H9 (cell line): ENCODE measurements at regions not wholly inside any gene's neighbourhood (a gene's known extent, or its start where the extent isn't known, plus 50 kb on each side); places are given as distances from the start of the nearest gene placed in this dataset.

Experiments
- DNase-seq: peaks from one replicate; pipeline ENCODE4 v3.0.0-alpha.2; 2017
- H2AFZ ChIP-seq: one replicate; pipeline ENCODE4 v1.6.1; 2013; ENCODE audit warnings: mild to moderate bottlenecking, low read length, control low read depth, moderate library complexity
- H2AK5ac ChIP-seq: 2 replicates; pipeline ENCODE4 v1.6.1; 2013; ENCODE audit warnings: low read length, control low read depth, mixed read lengths; ENCODE audit not compliant: insufficient read length
- H2BK120ac ChIP-seq: one replicate; pipeline ENCODE4 v1.6.1; 2013; ENCODE audit warnings: low read depth, mild to moderate bottlenecking, low read length, control low read depth, inconsistent platforms; ENCODE audit not compliant: poor library complexity, severe bottlenecking
- H2BK12ac ChIP-seq: 2 replicates; pipeline ENCODE4 v1.6.1; 2013; ENCODE audit warnings: low read length, control low read depth, mixed read lengths, low read depth; ENCODE audit not compliant: insufficient read length
- H2BK15ac ChIP-seq: 2 replicates; pipeline ENCODE4 v1.6.1; 2013; ENCODE audit warnings: low read depth, low read length, control low read depth
- H2BK20ac ChIP-seq: one replicate; pipeline ENCODE4 v1.6.1; 2013; ENCODE audit warnings: low read depth, mild to moderate bottlenecking, low read length, control low read depth, inconsistent platforms; ENCODE audit not compliant: poor library complexity, severe bottlenecking
- H2BK5ac ChIP-seq: 2 replicates; pipeline ENCODE4 v1.6.1; 2013; ENCODE audit warnings: low read length, control low read depth, mixed read lengths; ENCODE audit not compliant: insufficient read length
- H3K14ac ChIP-seq: 2 replicates; pipeline ENCODE4 v1.6.1; 2013; ENCODE audit warnings: low read length, control low read depth; ENCODE audit not compliant: insufficient read depth
- H3K18ac ChIP-seq: 2 replicates; pipeline ENCODE4 v1.6.1; 2013; ENCODE audit warnings: low read depth, mild to moderate bottlenecking, mixed read lengths, low read length, control low read depth; ENCODE audit not compliant: insufficient read length
- H3K23ac ChIP-seq: 2 replicates; pipeline ENCODE4 v1.6.1; 2013; ENCODE audit warnings: low read length, control low read depth, mixed read lengths, low read depth; ENCODE audit not compliant: insufficient read length
- H3K23me2 ChIP-seq: 2 replicates; pipeline ENCODE4 v1.6.1; 2013; ENCODE audit warnings: low read depth, mild to moderate bottlenecking, mixed read lengths, low read length, control low read depth; ENCODE audit not compliant: insufficient read length, poor library complexity, severe bottlenecking
- H3K27ac ChIP-seq: 2 replicates; pipeline ENCODE4 v1.5.1; 2013; ENCODE audit warnings: low read length, control low read depth, mixed read lengths, low read depth; ENCODE audit not compliant: insufficient read length
- H3K27me3 ChIP-seq: 2 replicates; pipeline ENCODE4 v1.6.1; 2013; ENCODE audit warnings: low read length, control low read depth, inconsistent platforms; ENCODE audit not compliant: insufficient read depth
- H3K4ac ChIP-seq: 2 replicates; pipeline ENCODE4 v1.6.1; 2013; ENCODE audit warnings: low read depth, mild to moderate bottlenecking, control low read depth, inconsistent platforms, low read length, moderate library complexity
- H3K4me1 ChIP-seq: 2 replicates; pipeline ENCODE4 v1.6.1; 2013; ENCODE audit warnings: low read length, control low read depth, inconsistent platforms; ENCODE audit not compliant: insufficient read depth
- H3K4me2 ChIP-seq: 2 replicates; pipeline ENCODE4 v1.6.1; 2013; ENCODE audit warnings: low read length, control low read depth, mixed read lengths; ENCODE audit not compliant: insufficient read length, insufficient read depth
- H3K56ac ChIP-seq: 2 replicates; pipeline ENCODE4 v1.6.1; 2013; ENCODE audit warnings: low read depth, mild to moderate bottlenecking, mixed read lengths, low read length, control low read depth; ENCODE audit not compliant: insufficient read length
- H3K79me1 ChIP-seq: 2 replicates; pipeline ENCODE4 v1.6.1; 2013; ENCODE audit warnings: low read depth, mild to moderate bottlenecking, moderate library complexity, low read length, control low read depth, inconsistent platforms; ENCODE audit not compliant: insufficient read depth, poor library complexity, severe bottlenecking
- H3K79me2 ChIP-seq: 2 replicates; pipeline ENCODE4 v1.6.1; 2013; ENCODE audit warnings: low read length, control low read depth, inconsistent platforms; ENCODE audit not compliant: insufficient read depth
- H3K9ac ChIP-seq: 2 replicates; pipeline ENCODE4 v1.6.1; 2013; ENCODE audit warnings: low read length, control low read depth, mixed read lengths; ENCODE audit not compliant: insufficient read length; ENCODE audit errors: extremely low read depth
- H3K9me3 ChIP-seq: one replicate; pipeline ENCODE4 v1.6.1; 2013; ENCODE audit warnings: low read depth, low read length, inconsistent platforms; ENCODE audit not compliant: control insufficient read depth
- H3T11ph ChIP-seq: one replicate; pipeline ENCODE4 v1.6.1; 2013; ENCODE audit warnings: mild to moderate bottlenecking, low read length, control low read depth, inconsistent platforms
- H4K20me1 ChIP-seq: one replicate; pipeline ENCODE4 v1.6.1; 2013; ENCODE audit not compliant: control insufficient read depth, insufficient read length, insufficient read depth
- H4K5ac ChIP-seq: 2 replicates; pipeline ENCODE4 v1.6.1; 2013; ENCODE audit warnings: low read depth, mild to moderate bottlenecking, mixed read lengths, low read length, control low read depth; ENCODE audit not compliant: insufficient read length
- H4K8ac ChIP-seq: replicated peaks from 2 replicates; pipeline ENCODE4 v1.6.1; 2013; ENCODE audit warnings: low read length, control low read depth, mixed read lengths, low read depth; ENCODE audit not compliant: insufficient read length
- H4K91ac ChIP-seq: 2 replicates; pipeline ENCODE4 v1.6.1; 2013; ENCODE audit warnings: low read depth, mild to moderate bottlenecking, moderate library complexity, mixed read lengths, low read length, control low read depth; ENCODE audit not compliant: insufficient read length
- H3K27ac Mint-ChIP-seq, 3 experiments: 2 replicates in 2 of 3; 3 replicates in 1 of 3; pipeline ENCODE4 v1.8.0; 2020 to 2021; ENCODE audit warnings: mixed read lengths in 3 of 3, mild to moderate bottlenecking in 1 of 3, moderate library complexity in 1 of 3
- H3K27me3 Mint-ChIP-seq: 2 replicates; pipeline ENCODE4 v1.8.0; 2021; ENCODE audit warnings: low read depth, mild to moderate bottlenecking, moderate library complexity, mixed read lengths
- H3K36me3 Mint-ChIP-seq, 3 experiments: 2 replicates in 2 of 3; 3 replicates in 1 of 3; pipeline ENCODE4 v1.8.0; 2020 to 2021; ENCODE audit warnings: low read depth in 3 of 3, mixed read lengths in 3 of 3; ENCODE audit not compliant: insufficient read depth in 1 of 3
- H3K4me1 Mint-ChIP-seq, 2 experiments: 2 replicates each; pipeline ENCODE4 v1.8.0; 2020; ENCODE audit warnings: mixed read lengths in 2 of 2
- H3K4me3 Mint-ChIP-seq, 2 experiments: 2 replicates in 1 of 2; 3 replicates in 1 of 2; pipeline ENCODE4 v1.8.0; 2020 to 2021; ENCODE audit warnings: mild to moderate bottlenecking in 2 of 2, mixed read lengths in 2 of 2, moderate library complexity in 1 of 2
- H3K9me3 Mint-ChIP-seq, 2 experiments: 2 replicates in 1 of 2; 3 replicates in 1 of 2; pipeline ENCODE4 v1.8.0; 2020; ENCODE audit warnings: mild to moderate bottlenecking in 2 of 2, mixed read lengths in 2 of 2, moderate library complexity in 1 of 2
- CTCF ChIP-seq: fragments of 200-600 bp; sonication (generic); conservative IDR thresholded peaks from 3 replicates; pipeline ENCODE4 v1.8.0; 2021; ENCODE audit warnings: antibody characterized with exemption, mild to moderate bottlenecking
- WGBS: extraction: QIAGEN DNeasy Blood & Tissue Kit; methylation state at CpG from one replicate; pipeline ENCODE4 v1.1.7; 2013; ENCODE audit warnings: missing lambda C conversion rate, low lambda C conversion rate, mixed read lengths; ENCODE audit not compliant: insufficient read length; ENCODE audit errors: extremely low coverage; 5-methylcytosine and 5-hydroxymethylcytosine counted together

DNA sequence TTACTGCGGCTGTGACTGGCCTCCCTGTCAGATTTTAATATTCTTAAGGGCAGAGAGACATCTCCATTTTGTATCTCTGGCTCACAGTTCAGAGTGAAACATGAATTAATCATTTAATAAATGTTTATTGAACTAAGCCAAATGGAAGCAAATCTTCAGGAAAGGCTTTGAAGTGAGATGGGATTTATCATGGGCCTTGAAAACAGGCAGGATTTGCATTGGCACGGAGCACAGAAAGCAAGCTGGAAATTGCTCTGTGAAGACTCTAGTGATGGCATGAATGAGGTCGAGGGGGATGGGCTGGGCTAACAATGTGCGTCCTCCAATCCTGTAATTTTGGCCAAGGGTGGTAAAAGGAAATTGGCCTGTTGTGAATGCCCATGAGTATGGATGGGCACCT is 369.8 kb upstream of the SOX11 start:
- DNase-seq: no peak
- H3K4me3 Mint-ChIP-seq: no peak overlapping the region
- H3K9me3 Mint-ChIP-seq: no peaks in the 10 kb centered on the region
- no peak overlapping the region for H3K27ac Mint-ChIP-seq
- no peak for TF ChIP-seq CTCF
- Histone ChIP-seq H4K8ac (no peak overlapping the region), H3K9ac (no peak overlapping the region), H3K79me1 (no peaks in the 10 kb centered on the region), H3K56ac (no peak overlapping the region), H2AK5ac (no peak overlapping the region), H3K18ac (no peak overlapping the region), H2AFZ (no peak overlapping the region), H4K5ac (no peak overlapping the region), H3K4me1 (no peaks in the 10 kb centered on the region; the same call in 1 of the 2 replicates), H3K23ac (no peak overlapping the region), H2BK20ac (no peak overlapping the region), H3K9me3 (no peaks in the 10 kb centered on the region), H3K79me2 (no peaks in the 10 kb centered on the region), H2BK120ac (no peak overlapping the region), H3T11ph (no peak overlapping the region), H2BK12ac (no peak overlapping the region), H4K20me1 (no peaks in the 10 kb centered on the region), H2BK5ac (no peak overlapping the region), H3K4me2 (no peak overlapping the region), H3K27me3 (no peaks in the 10 kb centered on the region), H2BK15ac (no peak overlapping the region), H3K23me2 (no peaks in the 10 kb centered on the region), H3K4ac (no peak overlapping the region), H3K27ac (no peak overlapping the region), H3K14ac (no peak overlapping the region), H4K91ac (no peak overlapping the region)
- no CpG with 5 or more reads among the region's 4 CpGs for WGBS
- no peaks in the 10 kb centered on the region for H3K27me3 Mint-ChIP-seq
- H3K36me3 Mint-ChIP-seq: no peaks in the 10 kb centered on the region
- peaks cover 8 to 10% of the 10 kb centered on the region in 2 experiments for H3K4me1 Mint-ChIP-seq
